Neuron (in vitro differentiated cells): ENCODE measurements at regions not wholly inside any gene's neighbourhood (a gene's known extent, or its start where the extent isn't known, plus 50 kb on each side); places are given as distances from the start of the nearest gene placed in this dataset.

Source experiments
- H2AFZ ChIP-seq: one replicate; pipeline ENCODE4 v1.6.1; 2013; ENCODE audit warnings: low read depth, mild to moderate bottlenecking, inconsistent platforms, low read length, moderate library complexity
- H3K27me3 ChIP-seq: one replicate; pipeline ENCODE4 v1.6.1; 2013; ENCODE audit warnings: low read length; ENCODE audit not compliant: insufficient read depth
- H3K36me3 ChIP-seq: one replicate; pipeline ENCODE4 v1.6.1; 2013; ENCODE audit warnings: low read length; ENCODE audit not compliant: insufficient read depth
- H3K4me1 ChIP-seq: one replicate; pipeline ENCODE4 v1.6.1; 2013; ENCODE audit warnings: low read length; ENCODE audit not compliant: insufficient read depth
- H3K4me3 ChIP-seq: 2 replicates; pipeline ENCODE4 v1.5.1; 2013; ENCODE audit warnings: mild to moderate bottlenecking, low read length, moderate library complexity
- H3K9me3 ChIP-seq: one replicate; pipeline ENCODE4 v1.6.1; 2013; ENCODE audit warnings: low read length

DNA sequence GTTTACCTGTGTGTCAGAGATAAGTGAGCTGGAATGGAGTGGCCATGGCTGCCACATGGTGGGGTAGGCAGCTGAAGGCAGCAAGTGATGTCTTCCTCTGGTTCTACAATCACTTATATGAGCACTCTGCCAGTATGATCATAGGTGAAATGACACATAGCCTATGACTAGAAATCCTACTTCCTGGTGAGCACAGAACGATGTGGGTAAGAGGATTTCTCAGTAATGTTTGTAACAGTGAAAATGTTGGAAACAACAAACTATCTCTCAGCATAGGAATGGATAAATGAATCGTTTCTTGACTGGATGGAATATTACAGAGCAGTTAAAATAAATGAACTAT, 187.0 kb upstream of the S1PR3 start:
- no peaks in the 10 kb centered on the region for H3K36me3 ChIP-seq

GRCh38 chr9:88805217-88805943, 185.9 kb upstream of the S1PR3 start:
- H3K4me3 ChIP-seq: no peak overlapping the region
- H3K4me1 ChIP-seq: no peaks in the 10 kb centered on the region
- H3K36me3 ChIP-seq: no peaks in the 10 kb centered on the region
- H3K27me3 ChIP-seq: no peaks in the 10 kb centered on the region
- H3K9me3 ChIP-seq: peaks cover 4% of the 10 kb centered on the region
- H2AFZ ChIP-seq: no peak overlapping the region

More for the DNA sequence above, 187.0 kb upstream of the S1PR3 start:
- Histone ChIP-seq H2AFZ (no peak overlapping the region), H3K27me3 (no peaks in the 10 kb centered on the region), H3K4me1 (no peaks in the 10 kb centered on the region), H3K4me3 (no peak overlapping the region), H3K9me3 (peaks cover 4% of the 10 kb centered on the region)

DNA sequence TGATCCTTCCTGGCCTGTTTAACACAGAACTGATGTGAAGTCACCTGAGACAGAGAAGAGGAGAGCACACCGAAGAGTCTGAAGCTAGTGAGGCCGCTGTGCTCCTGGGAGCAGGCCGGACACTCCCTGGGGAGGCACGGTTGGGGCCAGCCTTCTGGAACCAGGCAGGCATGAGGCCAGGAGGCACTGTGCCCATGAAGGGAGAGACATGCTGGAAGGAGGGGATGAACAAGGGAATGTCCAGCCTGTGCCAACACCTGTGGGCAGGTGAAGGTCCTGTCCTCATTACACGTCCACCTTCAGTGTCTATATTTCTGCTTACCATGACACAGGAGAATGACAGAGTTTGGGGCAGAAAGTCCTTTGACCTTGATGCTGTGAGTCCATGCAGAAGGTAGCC, 183.8 kb upstream of the S1PR3 start:
- Histone ChIP-seq H2AFZ (no peak overlapping the region), H3K4me1 (no peaks in the 10 kb centered on the region), H3K27me3 (no peaks in the 10 kb centered on the region), H3K9me3 (peaks cover 4% of the 10 kb centered on the region), H3K36me3 (no peaks in the 10 kb centered on the region), H3K4me3 (no peak overlapping the region)

DNA sequence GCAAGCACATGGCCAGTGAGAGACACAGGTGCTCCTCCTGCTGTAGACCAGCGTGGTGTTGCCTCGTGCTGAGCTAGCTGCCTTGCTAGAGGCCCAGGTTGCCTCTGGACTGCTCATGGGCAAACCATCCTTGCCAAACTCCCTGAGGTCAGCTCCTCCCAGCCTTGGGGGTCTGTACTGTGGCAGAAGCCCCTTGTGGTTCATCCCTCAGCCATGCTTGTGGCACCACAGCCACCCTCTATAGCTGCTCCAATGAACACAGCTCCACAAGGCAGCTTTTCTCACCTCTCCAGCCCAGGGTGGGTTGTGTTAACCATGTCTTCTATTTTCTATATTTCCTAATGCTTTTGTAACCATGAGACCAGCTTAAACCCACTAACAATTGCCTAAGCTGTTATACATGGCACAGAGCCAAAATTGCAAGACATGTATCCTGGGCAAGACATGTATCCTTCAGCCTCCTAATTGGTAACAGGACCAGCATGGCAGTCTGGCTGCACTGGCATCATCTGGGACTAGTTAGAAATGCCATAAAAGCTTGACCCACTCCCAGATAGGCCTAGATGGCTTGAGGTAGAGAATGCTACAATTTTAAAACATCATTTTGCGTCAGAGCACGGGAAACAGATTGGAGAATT, 183.1 kb upstream of the S1PR3 start:
- peaks cover 4% of the 10 kb centered on the region for H3K9me3 ChIP-seq
- no peaks in the 10 kb centered on the region for H3K4me1 ChIP-seq
- H3K27me3 ChIP-seq: no peaks in the 10 kb centered on the region
- no peaks in the 10 kb centered on the region for H3K36me3 ChIP-seq
- no peak overlapping the region for H2AFZ ChIP-seq
- no peak overlapping the region for H3K4me3 ChIP-seq

GRCh38 chr9:88808761-88809354, 182.4 kb upstream of the S1PR3 start:
- Histone ChIP-seq H2AFZ (no peak overlapping the region), H3K36me3 (no peaks in the 10 kb centered on the region), H3K4me1 (peaks cover 2% of the 10 kb centered on the region), H3K9me3 (peaks cover 4% of the 10 kb centered on the region), H3K27me3 (no peaks in the 10 kb centered on the region), H3K4me3 (no peak overlapping the region)

DNA sequence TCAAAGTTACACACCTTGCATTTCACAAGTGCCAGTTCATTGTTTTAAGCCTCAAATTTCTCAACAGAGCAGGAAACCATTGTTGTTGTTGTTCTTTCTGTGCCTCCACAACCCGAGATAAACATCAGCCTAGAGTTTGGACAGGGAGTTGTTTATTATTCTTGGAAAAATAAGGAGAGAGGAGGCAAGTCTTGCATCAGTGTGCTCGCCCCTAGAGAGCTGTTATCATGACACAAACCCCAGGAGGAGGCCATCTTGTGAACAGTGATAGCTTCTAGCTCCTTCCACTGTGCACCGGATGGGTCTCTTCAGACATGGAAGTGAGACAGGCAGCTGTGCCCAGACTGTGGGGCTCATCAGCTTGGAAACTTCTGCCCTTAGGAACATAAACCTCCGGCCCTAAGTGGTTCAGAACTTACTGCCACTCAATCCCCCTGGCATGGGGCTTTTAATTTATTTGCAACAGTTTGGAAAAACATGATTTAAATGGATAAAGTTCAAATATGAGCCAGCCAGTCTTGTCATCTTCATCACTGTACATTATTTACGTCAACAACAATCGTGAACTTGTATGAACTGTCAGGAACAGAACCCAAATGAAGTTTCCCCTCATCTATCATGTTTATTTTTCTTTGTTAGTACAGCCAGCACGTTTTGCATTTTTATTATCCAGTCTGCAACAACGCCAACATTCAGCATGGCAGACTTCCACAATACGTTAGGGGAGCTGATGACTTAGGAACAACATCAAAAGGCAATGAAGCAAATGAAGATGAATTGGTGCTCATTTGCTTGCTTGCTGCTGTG, 181.7 kb upstream of the S1PR3 start:
- H3K27me3 ChIP-seq: no peaks in the 10 kb centered on the region
- peaks cover 4% of the 10 kb centered on the region for H3K9me3 ChIP-seq
- H3K4me1 ChIP-seq: peaks cover 7% of the 10 kb centered on the region
- H3K4me3 ChIP-seq: no peak overlapping the region
- no peaks in the 10 kb centered on the region for H3K36me3 ChIP-seq
- H2AFZ ChIP-seq: no peak overlapping the region

GRCh38 chr9:88810826-88811225, 180.4 kb upstream of the S1PR3 start:
- Histone ChIP-seq H3K4me3 (no peak overlapping the region), H2AFZ (no peak overlapping the region), H3K4me1 (peaks cover 12% of the 10 kb centered on the region), H3K36me3 (no peaks in the 10 kb centered on the region), H3K27me3 (no peaks in the 10 kb centered on the region), H3K9me3 (peaks cover 4% of the 10 kb centered on the region)

- Histone ChIP-seq H3K27me3 (no peaks in the 10 kb centered on the region), H3K36me3 (no peaks in the 10 kb centered on the region), H3K9me3 (peaks cover 4% of the 10 kb centered on the region), H2AFZ (no peak overlapping the region), H3K4me3 (no peak overlapping the region), H3K4me1 (peaks cover 12% of the 10 kb centered on the region)
These were observed 179.8 kb upstream of the S1PR3 start for GRCh38 chr9:88811511-88811910.

DNA sequence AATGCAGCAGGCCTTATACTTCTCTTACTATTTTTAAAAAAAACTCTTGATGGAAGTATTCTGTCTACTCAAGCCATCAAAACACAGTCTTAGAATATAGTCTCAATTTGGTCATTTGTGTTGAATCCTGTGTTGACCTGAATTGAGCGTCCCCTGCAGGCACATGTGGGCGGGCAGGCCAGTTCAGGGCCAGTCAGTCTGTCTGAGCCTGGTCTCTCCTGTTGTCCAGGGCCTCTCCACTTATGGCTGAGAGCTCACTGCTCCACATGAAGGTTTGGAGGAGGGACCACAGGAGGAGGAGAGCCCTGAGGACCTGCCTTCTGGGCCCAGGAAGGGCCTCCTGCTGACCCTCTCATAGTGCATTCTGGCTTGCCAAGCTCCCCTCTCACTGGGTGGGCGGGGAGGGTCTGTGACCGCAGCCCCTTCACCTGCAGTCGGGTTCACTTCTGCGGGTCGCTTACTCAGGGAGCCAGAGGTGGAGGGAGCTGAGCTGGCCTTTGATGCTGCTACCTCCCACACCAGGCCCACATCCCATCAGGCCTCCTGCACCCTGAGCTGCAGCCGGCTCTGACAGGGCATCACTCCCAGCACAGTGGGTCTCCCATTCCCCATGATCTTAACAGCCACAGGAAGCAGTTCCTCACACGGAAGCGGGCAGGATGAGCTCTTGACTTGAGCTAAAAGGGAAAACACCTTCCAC, 178.2 kb upstream of the S1PR3 start:
- Histone ChIP-seq H3K9me3 (peaks cover 1% of the 10 kb centered on the region), H3K36me3 (no peaks in the 10 kb centered on the region), H2AFZ (no peak overlapping the region), H3K4me3 (no peak overlapping the region), H3K4me1 (peaks cover 12% of the 10 kb centered on the region), H3K27me3 (no peaks in the 10 kb centered on the region)

DNA sequence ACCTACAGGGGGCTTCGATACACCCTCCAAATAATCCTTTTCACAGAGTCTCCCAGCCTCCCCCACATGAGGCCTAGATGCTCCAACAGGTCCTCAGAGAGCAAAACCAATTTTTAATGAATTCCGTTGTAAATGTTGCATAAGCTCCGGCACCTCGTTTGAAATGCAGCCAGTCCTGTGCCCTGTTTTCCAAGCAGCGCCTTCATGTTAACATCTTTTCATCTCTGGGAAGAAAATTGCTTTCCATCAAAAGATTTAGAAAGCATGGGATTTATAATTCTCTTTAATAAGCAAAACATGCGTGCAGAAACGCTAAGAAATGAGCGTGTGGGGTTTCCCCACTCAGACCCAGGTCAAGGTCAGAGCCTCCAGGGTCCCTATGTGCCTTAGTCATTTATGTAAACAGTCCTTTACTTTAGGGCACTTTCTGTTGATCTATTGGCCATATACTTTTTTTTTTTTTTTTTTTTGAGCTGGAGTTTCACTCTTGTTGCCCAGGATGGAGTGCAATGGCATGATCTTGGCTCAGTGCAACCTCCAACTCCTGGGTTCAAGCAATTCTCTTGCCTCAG, 177.5 kb upstream of the S1PR3 start:
- Histone ChIP-seq H3K36me3 (no peaks in the 10 kb centered on the region), H3K27me3 (no peaks in the 10 kb centered on the region), H3K4me1 (peaks cover 16% of the 10 kb centered on the region), H2AFZ (no peak overlapping the region), H3K9me3 (no peaks in the 10 kb centered on the region), H3K4me3 (no peak overlapping the region)

DNA sequence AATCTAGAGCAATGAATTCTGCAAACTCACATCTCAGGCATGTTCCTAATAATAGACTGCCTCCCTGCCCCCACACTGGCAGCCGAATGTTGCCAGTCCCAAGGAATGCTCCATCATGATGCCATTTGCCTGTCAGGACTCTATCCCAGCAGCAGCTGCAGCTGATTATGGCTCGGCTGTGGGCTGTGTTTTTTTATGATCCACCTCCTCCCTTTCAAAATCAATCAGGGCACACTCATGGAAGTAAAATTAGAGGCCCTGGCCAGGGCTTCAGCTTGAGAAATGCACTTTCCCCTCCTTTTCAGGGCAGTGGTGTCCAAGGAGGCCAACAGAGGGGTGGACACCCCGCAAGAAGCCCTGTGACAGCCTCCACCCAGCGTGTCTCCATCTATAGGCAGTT, 176.7 kb upstream of the S1PR3 start:
- H2AFZ ChIP-seq: no peak overlapping the region
- peaks cover 18% of the 10 kb centered on the region for H3K4me1 ChIP-seq
- H3K4me3 ChIP-seq: no peak overlapping the region
- H3K27me3 ChIP-seq: no peaks in the 10 kb centered on the region
- no peaks in the 10 kb centered on the region for H3K9me3 ChIP-seq
- no peaks in the 10 kb centered on the region for H3K36me3 ChIP-seq

DNA sequence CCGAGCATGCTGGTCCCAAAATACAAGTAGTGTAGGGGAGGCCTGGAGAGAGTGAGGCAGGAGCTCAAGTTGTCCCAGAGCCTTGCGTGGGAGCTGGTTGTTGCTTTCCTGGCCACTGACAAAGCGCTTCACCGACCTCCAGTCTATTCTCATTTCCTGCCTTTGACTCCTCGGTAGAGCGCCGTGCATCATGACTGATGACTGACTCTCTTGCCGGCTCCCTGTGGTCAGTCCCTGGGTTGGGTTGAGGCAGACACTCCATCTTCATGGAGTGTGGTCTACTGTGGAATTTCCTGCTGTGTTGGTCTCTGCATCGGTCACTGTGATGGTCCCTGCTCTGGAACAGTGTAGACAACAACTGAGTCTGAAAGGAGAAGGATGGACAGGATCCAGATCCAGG, 175.1 kb upstream of the S1PR3 start:
- Histone ChIP-seq H3K4me3 (no peak overlapping the region), H3K4me1 (peaks cover 18% of the 10 kb centered on the region), H3K9me3 (no peaks in the 10 kb centered on the region), H3K36me3 (no peaks in the 10 kb centered on the region), H3K27me3 (no peaks in the 10 kb centered on the region), H2AFZ (no peak overlapping the region)
